ENCODE measurements at regions not wholly inside any gene's neighbourhood (a gene's known extent, or its start where the extent isn't known, plus 50 kb on each side); places are given as distances from the start of the nearest gene placed in this dataset.

- TF ChIP-seq CTCF (conservative IDR thresholded peaks at IDR 0.05) (no peak), ZFX (IDR thresholded peaks at IDR 0.05) (no peak)
Observed at GRCh38 chr1:38787041-38787440, 72.5 kb downstream of the RRAGC start.
